C4-2B (cell line): ENCODE measurements at regions not wholly inside any gene's neighbourhood (a gene's known extent, or its start where the extent isn't known, plus 50 kb on each side); places are given as distances from the start of the nearest gene placed in this dataset.

Experiments
- H3K27ac ChIP-seq: fragments of 450-650 bp; 2 replicates; pipeline ENCODE4 v1.5.1; 2017
- ZFX ChIP-seq: fragments of 450-650 bp; IDR thresholded peaks from 2 replicates; pipeline ENCODE4 v1.6.1; 2017
- TF ChIP-seq, protein P1 (sequence below): fragments of 450-650 bp; conservative IDR thresholded peaks from 2 replicates; pipeline ENCODE4 v1.5.1; 2017; ENCODE audit warnings: mild to moderate bottlenecking

DNA sequence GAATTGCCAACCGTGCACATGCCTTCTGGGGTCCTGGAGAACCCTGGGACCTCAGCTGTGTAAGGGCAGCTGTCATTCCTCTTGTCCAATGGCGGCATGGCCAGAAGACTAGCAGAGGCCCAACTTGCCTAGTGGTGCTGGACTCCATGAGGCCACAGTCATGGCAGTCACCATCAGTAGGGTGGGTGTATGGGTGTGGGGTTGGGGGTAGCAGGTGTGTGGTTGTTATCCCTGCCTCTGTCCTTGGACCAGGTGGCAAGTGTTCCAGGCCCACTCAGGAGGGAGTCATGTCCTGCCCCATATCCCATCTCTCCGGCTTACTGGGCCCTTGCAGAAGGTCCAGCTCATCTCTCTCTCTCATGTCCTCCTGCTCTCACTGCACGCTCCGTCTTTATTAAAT, 1596.2 kb downstream of the MRPL39 start:
- TF ChIP-seq ZFX = no peak
- TF ChIP-seq, protein P1, sequence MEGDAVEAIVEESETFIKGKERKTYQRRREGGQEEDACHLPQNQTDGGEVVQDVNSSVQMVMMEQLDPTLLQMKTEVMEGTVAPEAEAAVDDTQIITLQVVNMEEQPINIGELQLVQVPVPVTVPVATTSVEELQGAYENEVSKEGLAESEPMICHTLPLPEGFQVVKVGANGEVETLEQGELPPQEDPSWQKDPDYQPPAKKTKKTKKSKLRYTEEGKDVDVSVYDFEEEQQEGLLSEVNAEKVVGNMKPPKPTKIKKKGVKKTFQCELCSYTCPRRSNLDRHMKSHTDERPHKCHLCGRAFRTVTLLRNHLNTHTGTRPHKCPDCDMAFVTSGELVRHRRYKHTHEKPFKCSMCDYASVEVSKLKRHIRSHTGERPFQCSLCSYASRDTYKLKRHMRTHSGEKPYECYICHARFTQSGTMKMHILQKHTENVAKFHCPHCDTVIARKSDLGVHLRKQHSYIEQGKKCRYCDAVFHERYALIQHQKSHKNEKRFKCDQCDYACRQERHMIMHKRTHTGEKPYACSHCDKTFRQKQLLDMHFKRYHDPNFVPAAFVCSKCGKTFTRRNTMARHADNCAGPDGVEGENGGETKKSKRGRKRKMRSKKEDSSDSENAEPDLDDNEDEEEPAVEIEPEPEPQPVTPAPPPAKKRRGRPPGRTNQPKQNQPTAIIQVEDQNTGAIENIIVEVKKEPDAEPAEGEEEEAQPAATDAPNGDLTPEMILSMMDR = no peak

GRCh38 chr21:24007592-24007991, 1599.7 kb downstream of the MRPL39 start:
- H3K27ac ChIP-seq = no peak overlapping the region
- TF ChIP-seq ZFX = no peak
- TF ChIP-seq, protein P1 = no peak

More for the DNA sequence above, 1596.2 kb downstream of the MRPL39 start:
- no peak overlapping the region for H3K27ac ChIP-seq

GRCh38 chr21:23986987-23987386, 1620.3 kb downstream of the MRPL39 start:
- no peak overlapping the region for H3K27ac ChIP-seq
- TF ChIP-seq, protein P1 = no peak
- no peak for TF ChIP-seq ZFX

GRCh38 chr21:23986214-23986613, 1621.1 kb downstream of the MRPL39 start:
- TF ChIP-seq ZFX = no peak
- TF ChIP-seq, protein P1 = no peak

DNA sequence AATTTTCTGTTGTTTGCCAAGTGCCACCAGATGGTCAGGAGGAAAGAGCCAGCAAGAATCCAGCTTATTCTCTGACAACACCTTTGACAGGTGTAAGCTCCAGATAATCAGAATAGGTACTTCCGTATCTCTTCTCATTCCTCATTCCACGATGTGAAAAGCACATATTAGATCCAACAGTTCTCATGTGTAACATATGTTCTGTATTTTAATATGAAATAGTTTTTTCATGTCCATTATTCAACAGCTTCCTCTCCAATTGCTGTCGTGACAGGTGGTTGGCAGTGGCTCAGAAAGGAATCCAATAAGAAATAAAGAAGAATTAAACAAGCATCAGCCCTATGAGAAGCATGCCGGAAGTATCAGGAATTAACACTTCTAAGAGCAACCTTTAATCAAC, 1624.7 kb downstream of the MRPL39 start:
- no peak overlapping the region for H3K27ac ChIP-seq
- TF ChIP-seq ZFX = no peak
- TF ChIP-seq, protein P1 = no peak

More at GRCh38 chr21:23986214-23986613, 1621.1 kb downstream of the MRPL39 start:
- no peak overlapping the region for H3K27ac ChIP-seq

- no peak overlapping the region for H3K27ac ChIP-seq
- TF ChIP-seq ZFX = no peak
- TF ChIP-seq, protein P1 = no peak
Measured at GRCh38 chr21:23977971-23978370, 1629.3 kb downstream of the MRPL39 start.

DNA sequence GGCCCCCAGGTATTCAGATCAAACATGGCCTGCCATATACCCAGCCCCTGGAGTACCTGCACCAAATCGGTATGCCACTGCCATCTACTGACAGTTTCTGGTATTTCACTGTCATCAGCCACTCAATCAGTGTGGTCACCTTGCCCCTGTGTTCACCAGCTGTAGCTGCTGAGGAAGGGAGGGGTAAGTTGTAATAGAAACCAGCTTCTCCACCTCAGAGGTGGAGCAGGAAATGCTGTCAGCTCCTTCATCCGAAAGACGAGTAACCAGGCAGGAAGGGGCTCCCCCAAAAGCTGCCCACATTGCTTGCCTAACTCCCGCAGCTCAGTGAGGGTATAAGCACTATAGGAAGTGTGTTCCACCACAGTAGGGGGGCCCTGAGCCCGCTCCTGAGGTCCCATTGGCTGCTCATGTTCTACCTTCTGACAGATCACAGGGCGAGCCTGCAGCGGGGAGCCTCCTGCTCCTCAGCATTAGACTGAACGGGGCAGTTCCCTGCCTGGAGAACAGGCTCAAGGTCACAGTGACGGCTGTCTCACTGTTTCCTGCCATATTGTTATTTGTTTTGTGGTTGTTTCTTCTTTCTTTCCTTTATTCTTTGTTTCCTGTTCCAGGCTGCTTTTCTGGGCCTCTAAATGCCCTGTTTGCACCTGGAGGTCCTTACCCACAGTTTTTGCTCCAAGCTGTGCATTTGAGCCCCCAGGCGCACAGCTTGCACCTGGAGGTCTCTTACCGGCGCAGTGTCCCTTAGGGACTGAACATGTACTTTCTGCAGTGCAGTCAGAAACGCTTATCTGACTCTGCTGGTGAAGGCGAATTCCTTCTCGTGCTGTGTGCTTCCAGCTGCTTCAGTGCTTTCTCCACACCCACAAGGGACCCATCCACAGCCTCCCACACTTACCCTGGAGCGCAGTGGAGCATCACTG, 1638.3 kb downstream of the MRPL39 start:
- H3K27ac ChIP-seq = no peak overlapping the region
- TF ChIP-seq, protein P1 = peak; percentile 83
- TF ChIP-seq ZFX = no peak
